ENCODE measurements at regions not wholly inside any gene's neighbourhood (a gene's known extent, or its start where the extent isn't known, plus 50 kb on each side); places are given as distances from the start of the nearest gene placed in this dataset.

- DNase-seq (ENCODE audit: low spot score): no peak
Observed at GRCh38 chr14:75370416-75371205, 57.2 kb upstream of the JDP2 start.

- no peak for DNase-seq (ENCODE audit: low spot score)
Observed at GRCh38 chr14:75371297-75371696, 56.5 kb upstream of the JDP2 start.

GRCh38 chr14:75372260-75372659, 55.6 kb upstream of the JDP2 start:
- no peak for DNase-seq (ENCODE audit: low spot score)

GRCh38 chr14:75373133-75373532, 54.7 kb upstream of the JDP2 start:
- DNase-seq (ENCODE audit: low spot score): no peak

DNA sequence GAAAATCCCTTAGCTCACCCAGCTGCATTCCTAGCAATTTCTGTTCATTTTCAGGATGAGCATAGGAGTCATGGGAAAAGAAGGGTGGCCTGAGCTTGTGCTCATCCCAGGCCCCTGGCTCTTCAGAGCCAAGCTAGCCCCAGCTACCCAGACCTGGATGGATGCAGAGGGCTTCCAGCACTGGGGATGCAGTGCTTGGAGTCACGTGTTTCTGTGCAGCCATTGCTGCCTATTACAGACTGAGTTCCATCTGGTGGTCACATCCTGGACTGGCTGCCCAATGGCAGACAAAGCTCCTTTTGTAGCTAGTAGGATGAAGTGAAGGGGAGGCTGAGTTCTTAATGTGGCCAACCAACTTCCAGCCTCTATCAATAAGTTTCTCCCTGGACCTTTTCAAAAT, 54.2 kb upstream of the JDP2 start:
- DNase-seq (ENCODE audit: low spot score): no peak

DNA sequence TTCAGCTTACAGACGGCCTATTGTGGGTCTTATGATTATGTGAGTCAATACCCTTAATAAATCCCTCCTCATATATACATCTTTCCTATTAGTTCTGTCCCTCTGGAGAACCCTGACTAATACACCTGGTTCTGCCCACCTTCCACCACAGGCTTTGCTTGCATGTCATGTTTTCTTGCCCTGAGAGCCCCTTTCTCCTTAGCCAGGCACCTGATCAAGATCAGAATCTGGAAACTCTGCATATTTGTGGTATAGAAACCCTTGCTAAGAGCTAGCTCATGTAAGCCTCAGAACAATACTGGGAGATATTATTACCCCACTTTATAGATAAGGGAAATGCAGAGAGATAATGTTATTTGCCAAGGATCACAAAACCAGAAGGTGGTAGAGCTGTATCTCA, 52.9 kb upstream of the JDP2 start:
- no peak for DNase-seq (ENCODE audit: low spot score)

DNA sequence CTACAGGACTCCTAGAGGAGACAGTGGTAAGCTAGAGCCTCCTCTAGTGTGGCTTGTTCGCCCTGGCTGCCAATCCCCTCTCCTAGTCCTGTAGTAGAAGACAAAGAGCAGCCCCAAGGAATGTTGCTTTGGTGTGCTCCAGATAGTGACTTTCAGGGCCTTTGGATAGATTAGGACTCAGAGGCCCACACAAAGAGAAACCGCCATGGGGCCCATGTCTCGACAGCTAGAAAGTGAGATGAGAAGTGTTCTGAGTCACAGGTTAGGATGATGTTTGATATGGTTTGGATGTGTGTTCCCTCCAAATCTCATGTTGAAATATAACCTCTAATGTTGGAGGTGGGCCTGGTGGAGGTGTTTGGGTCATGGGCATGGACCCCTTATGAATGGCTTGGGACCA, 51.8 kb upstream of the JDP2 start:
- peak; percentile 19 for DNase-seq (ENCODE audit: low spot score)
